ENCODE measurements at regions not wholly inside any gene's neighbourhood (a gene's known extent, or its start where the extent isn't known, plus 50 kb on each side); places are given as distances from the start of the nearest gene placed in this dataset.

DNA sequence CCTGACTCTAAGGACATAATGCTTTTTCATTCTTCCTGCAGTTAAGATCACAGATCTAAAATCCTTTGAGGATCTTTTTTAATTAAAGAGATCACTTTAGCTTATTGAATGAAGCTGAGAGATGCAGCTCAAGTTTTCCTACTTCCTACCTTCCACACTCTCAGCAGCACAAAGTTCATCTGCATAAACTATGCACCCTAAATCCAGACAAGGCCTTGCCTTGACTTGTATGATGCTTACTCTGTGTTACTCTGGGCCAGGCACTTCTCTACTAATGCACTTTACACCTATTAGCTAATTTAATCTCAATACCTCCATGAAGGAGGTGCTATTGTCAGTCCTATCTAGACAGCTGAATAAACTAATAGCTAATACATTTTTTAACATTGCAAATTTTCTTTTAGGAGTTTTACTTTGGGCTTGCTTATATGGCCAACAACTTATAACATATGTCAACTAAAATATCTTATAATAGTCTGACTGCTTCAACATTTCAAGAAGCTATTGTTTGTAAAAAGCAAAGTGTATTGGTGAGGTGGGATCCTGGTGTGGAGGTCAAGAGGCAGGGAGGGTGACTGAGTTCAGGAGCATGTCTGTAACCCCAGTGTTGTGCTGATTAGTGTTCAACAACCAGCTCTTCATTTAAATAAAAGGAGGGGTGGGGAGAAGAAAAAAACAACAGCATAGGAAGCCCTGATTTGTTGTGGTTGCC is 172.4 kb upstream of the ATP11B start:
- TF ChIP-seq, protein P1, sequence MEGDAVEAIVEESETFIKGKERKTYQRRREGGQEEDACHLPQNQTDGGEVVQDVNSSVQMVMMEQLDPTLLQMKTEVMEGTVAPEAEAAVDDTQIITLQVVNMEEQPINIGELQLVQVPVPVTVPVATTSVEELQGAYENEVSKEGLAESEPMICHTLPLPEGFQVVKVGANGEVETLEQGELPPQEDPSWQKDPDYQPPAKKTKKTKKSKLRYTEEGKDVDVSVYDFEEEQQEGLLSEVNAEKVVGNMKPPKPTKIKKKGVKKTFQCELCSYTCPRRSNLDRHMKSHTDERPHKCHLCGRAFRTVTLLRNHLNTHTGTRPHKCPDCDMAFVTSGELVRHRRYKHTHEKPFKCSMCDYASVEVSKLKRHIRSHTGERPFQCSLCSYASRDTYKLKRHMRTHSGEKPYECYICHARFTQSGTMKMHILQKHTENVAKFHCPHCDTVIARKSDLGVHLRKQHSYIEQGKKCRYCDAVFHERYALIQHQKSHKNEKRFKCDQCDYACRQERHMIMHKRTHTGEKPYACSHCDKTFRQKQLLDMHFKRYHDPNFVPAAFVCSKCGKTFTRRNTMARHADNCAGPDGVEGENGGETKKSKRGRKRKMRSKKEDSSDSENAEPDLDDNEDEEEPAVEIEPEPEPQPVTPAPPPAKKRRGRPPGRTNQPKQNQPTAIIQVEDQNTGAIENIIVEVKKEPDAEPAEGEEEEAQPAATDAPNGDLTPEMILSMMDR (IDR thresholded peaks at IDR 0.05), result no peak
- no peak for TF ChIP-seq POLR2A (IDR thresholded peaks at IDR 0.05)

All from testis (tissue), 2 donors.